NCI-H460 (cell line): ENCODE measurements at regions not wholly inside any gene's neighbourhood (a gene's known extent, or its start where the extent isn't known, plus 50 kb on each side); places are given as distances from the start of the nearest gene placed in this dataset.
"Not testable (repeated sequence)": the region's sequence is repeated elsewhere in the genome, so short reads cannot be mapped to it uniquely, and the experiment has no call there.

Experiments used
- DNase-seq: peaks from one replicate; pipeline ENCODE4 v3.0.0-alpha.2; 2016; ENCODE audit warnings: low read depth; ENCODE audit errors: extremely low read depth

- DNase-seq, result no peak
Observed at GRCh38 chr6:159642995-159643394, 50.0 kb downstream of the SOD2 start.

GRCh38 chr6:159642481-159642880 is 50.6 kb downstream of the SOD2 start:
- DNase-seq, result no peak

GRCh38 chr6:159640722-159641482 is 52.1 kb downstream of the SOD2 start:
- DNase-seq, result no peak

GRCh38 chr6:159640322-159640721 is 52.7 kb downstream of the SOD2 start:
- DNase-seq, result no peak

- DNase-seq, result no peak
Observed at GRCh38 chr6:159639721-159640120, 53.3 kb downstream of the SOD2 start.

GRCh38 chr6:159633196-159633595 is 59.8 kb downstream of the SOD2 start:
- peak; percentile 6 for DNase-seq

GRCh38 chr6:159631886-159632285 is 61.2 kb downstream of the SOD2 start:
- no peak for DNase-seq

GRCh38 chr6:159627939-159628338 is 65.1 kb downstream of the SOD2 start:
- no peak for DNase-seq

GRCh38 chr6:159626506-159626905 is 66.5 kb downstream of the SOD2 start:
- not testable (repeated sequence) for DNase-seq

GRCh38 chr6:159623156-159623555 is 69.9 kb downstream of the SOD2 start:
- DNase-seq, result no peak

GRCh38 chr6:159620947-159621346 is 72.1 kb downstream of the SOD2 start:
- no peak for DNase-seq

- DNase-seq, result no peak
Observed at GRCh38 chr6:159617444-159617843, 75.6 kb downstream of the SOD2 start.

GRCh38 chr6:159616456-159616855 is 76.6 kb downstream of the SOD2 start:
- no peak for DNase-seq

GRCh38 chr6:159615918-159616317 is 77.1 kb downstream of the SOD2 start:
- DNase-seq, result no peak

GRCh38 chr6:159610881-159611280 is 82.2 kb downstream of the SOD2 start:
- no peak for DNase-seq

GRCh38 chr6:159609652-159610178 is 83.3 kb downstream of the SOD2 start:
- DNase-seq, result no peak

GRCh38 chr6:159608961-159609651 is 83.9 kb downstream of the SOD2 start:
- peak; percentile 9 for DNase-seq

GRCh38 chr6:159606786-159607185 is 86.3 kb downstream of the SOD2 start:
- no peak for DNase-seq

- DNase-seq, result no peak
Observed at GRCh38 chr6:159604443-159604956, 88.5 kb downstream of the SOD2 start.

GRCh38 chr6:159602431-159603041 is 90.5 kb downstream of the SOD2 start:
- DNase-seq, result no peak

- no peak for DNase-seq
Observed at GRCh38 chr6:159601211-159601610, 91.8 kb downstream of the SOD2 start.
